ENCODE measurements at regions not wholly inside any gene's neighbourhood (a gene's known extent, or its start where the extent isn't known, plus 50 kb on each side); places are given as distances from the start of the nearest gene placed in this dataset.

DNA sequence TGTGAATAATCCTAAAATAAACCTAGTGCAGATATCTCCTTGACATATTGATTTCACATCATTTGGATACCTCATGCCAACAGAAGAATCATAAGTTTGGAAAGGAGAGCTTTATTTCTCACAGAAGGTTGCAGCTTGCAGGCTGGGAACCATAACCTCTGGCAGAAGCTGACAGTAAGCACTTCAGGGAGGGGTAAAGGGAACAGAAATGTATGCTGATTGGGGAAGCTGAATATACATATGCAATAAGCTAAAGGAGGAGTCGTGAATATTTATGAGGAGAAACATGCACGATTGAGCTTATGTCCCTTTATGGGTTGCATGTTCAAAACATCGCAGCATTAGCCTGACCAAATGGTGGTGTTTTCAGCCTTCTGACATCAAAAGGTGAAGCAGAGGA is 814.5 kb downstream of the TBC1D22A start:
- DNase-seq (ENCODE audit: low spot score), result no peak

GRCh38 chr22:47575291-47575690 is 812.8 kb downstream of the TBC1D22A start:
- DNase-seq (ENCODE audit: low spot score), result no peak

- no peak for DNase-seq (ENCODE audit: low spot score)
These were observed 812.1 kb downstream of the TBC1D22A start for GRCh38 chr22:47574556-47574955.

- no peak for DNase-seq (ENCODE audit: low spot score)
These were observed 810.7 kb downstream of the TBC1D22A start for GRCh38 chr22:47573141-47573540.

- no peak for DNase-seq (ENCODE audit: low spot score)
These were observed 810.0 kb downstream of the TBC1D22A start for GRCh38 chr22:47572443-47572842.

- DNase-seq (ENCODE audit: low spot score), result no peak
These were observed 809.2 kb downstream of the TBC1D22A start for GRCh38 chr22:47571616-47572015.

GRCh38 chr22:47570851-47571250 is 808.4 kb downstream of the TBC1D22A start:
- DNase-seq (ENCODE audit: low spot score), result no peak

DNA sequence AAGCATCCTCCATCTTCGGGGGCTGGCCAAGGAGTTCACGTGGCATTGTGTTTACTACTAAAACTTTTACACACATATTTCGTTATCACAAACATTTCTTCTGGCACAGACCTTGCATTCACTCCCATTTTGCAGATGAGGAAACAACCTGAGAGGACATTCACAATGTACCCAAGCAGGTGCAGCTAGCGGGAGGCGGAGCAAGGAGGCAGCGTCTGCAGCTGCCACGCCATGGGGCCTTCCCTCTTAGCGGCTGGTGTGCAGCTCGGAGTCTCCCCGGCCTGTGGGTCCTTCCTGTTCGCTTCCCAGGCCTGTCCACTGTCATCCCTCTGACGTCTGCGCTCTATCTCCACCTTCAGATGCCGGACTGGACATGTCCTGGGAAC is 807.8 kb downstream of the TBC1D22A start:
- DNase-seq (ENCODE audit: low spot score), result no peak

DNA sequence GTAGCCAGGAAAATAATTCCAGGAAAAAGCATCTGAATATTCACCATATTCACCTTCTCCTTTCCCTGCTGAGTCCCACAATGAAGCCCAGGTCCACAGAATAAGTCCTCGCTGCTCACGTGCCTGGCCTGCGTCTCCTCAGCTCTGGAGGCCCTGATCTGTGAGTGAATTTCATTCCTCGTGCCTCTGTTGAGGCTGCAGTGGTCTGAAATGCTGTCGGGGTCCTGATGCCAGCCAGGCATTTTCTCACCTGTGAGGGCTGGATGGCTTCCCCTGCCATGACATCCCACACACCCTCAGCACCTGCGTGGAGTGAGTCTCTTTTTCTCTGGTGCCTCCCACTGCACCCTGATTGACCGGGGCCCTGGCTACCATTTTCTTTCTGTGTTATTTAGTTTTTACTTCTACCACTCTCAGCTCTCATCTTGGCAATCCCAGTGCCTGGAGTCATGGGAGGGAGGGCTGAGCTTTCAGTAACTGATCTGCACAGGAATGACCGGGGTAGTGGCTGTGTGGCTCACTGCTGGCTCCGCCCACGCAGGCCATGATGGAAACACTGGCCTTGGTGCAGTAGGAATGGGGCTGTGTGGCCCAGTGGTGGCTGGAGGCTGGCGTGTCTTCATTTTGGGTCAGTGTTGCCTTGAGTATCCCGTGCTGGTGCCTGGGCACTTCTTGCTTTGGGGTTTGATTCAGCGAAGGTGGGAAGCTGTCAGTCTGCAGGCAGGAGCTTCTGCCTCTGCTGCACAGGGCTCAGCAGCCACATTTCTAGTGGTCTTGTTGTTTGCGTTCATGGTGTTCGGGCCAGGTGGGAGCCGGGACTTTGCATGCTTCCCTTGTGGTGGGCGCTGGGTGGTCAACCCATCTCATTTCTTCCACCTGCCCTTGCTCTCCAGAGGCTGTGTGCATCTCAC is 807.2 kb downstream of the TBC1D22A start:
- no peak for DNase-seq (ENCODE audit: low spot score)

DNA sequence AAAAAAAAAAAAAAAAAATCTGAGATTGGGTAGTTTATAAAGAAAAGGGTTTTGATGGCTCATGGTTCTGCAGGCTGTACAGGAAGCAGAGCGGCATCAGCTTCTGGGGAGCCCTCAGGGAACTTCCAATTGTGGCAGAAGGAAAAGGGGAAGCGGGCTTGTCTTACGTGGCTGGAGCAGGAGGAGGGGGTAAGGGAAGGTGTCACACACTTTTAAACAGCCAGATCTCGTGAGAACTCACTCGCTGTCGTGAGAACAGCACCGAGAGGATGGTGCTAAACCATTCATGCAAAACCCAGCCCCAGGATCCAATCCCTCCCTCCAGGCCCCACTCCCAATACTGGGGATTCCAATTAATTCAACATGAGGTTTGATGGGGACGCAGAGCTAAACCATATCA is 806.2 kb downstream of the TBC1D22A start:
- DNase-seq (ENCODE audit: low spot score), result no peak

DNA sequence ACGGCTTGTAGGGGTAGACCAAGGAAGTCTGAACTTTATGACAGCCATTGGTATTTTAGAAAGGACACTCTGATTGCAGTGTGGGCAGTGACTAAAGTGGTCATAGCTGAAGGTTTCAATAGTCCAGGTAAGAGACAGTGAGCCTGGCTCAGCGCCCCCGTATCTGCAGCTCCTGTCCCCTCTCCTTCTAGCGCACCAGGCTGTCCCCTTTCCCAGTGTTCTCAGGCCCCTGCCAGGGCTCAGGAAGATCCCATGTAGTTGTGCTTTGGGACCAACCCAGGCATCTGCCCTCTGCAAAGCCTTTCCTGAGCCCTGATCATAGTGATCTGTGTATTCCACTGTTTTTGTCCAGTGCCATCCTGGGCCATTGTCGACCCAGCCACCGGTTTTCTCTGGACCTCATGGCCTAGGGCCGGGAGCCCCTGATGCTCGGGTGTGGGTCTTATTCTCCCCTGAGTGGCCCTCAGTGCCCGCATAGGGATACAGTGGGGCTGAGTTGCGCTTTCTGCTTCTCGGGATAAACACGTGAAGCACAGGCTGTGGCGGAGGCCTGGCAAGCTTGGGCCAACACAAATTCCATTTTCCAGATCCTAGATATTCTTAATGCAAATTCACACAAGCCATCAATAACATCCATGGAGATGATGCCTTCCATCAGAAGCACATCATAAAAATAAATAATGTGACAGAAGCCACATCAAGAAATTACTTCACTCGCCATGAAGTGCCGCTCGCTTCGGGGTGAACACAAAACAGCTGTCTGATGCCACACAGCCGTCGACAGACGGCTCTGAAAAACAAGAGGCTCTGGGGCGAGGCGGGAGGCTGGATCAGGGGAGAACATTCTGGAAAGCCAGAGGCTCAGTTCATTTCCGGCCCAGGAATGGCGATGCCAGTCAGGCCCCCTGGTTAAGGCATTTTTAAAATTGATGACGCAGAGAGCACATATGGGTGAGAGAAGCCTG is 805.0 kb downstream of the TBC1D22A start:
- peak; percentile 17 for DNase-seq (ENCODE audit: low spot score)

GRCh38 chr22:47566491-47566890 is 804.0 kb downstream of the TBC1D22A start:
- no peak for DNase-seq (ENCODE audit: low spot score)

DNA sequence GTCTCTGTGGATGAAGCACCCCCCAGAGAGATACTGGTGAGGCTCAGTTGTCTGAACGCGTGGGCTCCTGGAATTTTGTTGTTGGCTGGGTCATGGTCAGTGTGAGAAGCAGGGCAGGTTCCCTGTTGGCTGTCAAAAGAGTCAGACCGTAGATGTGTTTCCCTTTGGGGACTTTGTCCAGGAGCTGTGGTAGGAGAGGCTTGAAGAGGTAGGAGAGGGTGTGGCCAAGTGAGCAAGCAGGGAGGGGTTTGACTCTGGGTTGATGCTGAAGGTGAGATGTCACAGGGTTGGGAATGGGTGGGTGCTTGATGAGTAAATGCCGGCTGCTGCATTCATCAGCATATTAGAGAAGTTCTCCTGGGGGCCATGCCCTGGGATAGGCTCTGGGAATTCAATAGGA is 803.2 kb downstream of the TBC1D22A start:
- no peak for DNase-seq (ENCODE audit: low spot score)

GRCh38 chr22:47564651-47565434 is 802.4 kb downstream of the TBC1D22A start:
- peak; percentile 85 for DNase-seq (ENCODE audit: low spot score)

DNA sequence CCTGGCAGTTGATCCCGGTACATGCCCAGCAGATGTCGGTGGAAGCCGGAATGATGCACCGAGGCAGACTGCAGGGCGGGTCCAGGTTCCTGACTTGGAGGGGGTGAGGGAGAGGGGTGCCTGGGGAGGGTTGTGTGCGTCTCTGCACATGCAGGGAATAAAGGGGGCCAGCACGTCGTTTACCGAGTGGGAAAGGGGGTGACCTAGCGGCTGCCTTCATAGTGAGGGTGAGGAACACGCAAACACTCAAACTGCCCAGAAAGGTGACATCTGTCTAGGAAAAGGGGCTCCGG is 801.7 kb downstream of the TBC1D22A start:
- DNase-seq (ENCODE audit: low spot score), result no peak

- no peak for DNase-seq (ENCODE audit: low spot score)
These were observed 801.1 kb downstream of the TBC1D22A start for GRCh38 chr22:47563406-47564157.

DNA sequence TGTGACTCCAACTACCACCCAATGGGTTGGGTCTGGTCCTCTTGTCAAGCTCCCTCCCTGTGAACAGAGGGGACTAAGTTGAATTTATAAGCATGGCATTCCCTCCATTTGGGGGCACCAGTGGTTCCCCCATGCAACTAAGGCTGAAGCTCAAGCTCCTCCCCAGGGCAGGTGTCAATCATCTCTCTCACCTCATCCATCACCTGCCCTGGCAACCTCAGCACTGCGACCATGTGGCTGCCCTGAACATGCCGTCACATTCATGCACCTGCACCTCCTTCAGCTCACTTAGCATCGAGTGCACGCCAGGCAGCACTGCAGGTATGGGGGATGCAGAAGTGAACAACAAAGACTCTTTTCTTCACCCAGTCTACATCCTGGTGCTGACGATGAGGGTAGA is 799.3 kb downstream of the TBC1D22A start:
- DNase-seq (ENCODE audit: low spot score), result no peak

GRCh38 chr22:47561115-47561675 is 798.7 kb downstream of the TBC1D22A start:
- DNase-seq (ENCODE audit: low spot score), result no peak

DNA sequence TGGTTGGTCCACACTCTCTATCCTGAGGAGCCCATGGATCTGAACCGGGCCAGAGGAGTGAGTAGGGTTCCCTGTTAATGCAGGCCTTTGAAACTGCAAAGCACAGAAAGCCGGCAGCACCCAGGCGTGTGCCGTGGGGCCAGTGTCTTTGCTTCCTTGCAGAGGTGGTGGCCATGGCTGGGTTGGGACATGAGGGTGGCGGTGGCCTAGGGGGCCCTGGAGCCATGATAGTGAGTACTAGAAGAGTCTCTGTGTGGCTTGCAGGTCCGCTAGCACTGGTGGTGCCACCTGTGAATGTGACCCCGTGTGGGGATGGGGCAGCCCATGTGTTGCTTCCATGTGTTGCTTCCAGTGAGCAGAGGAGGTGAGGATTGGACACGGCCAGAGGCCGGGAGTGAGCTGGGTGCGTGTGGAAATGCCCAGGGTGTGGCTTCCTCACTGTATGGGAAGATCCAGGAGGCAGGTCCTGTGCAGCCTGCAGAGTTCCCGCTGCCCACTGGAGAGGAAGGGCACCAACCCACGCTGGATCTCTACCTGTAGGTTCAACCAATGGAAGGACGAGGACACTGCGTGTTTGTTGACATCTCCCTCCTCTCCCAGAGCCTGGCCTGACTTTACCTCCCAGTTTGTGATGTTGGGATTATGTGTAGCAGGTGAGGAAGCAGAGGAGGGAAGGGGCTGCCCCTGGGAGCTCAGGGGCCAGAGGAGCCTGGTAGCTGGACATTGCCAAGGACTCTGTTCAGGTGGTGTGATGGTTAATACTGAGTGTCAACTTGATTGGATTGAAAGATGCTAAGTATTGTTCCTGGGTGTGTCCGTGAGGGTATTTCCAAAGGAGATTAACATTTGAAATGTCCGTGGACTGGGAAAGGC is 796.6 kb downstream of the TBC1D22A start:
- DNase-seq (ENCODE audit: low spot score), result no peak

GRCh38 chr22:47556473-47556872 is 794.0 kb downstream of the TBC1D22A start:
- DNase-seq (ENCODE audit: low spot score), result no peak

All from umbilical cord (tissue), 1 donor.